DOHH2 (cell line): ENCODE measurements at regions not wholly inside any gene's neighbourhood (a gene's known extent, or its start where the extent isn't known, plus 50 kb on each side); places are given as distances from the start of the nearest gene placed in this dataset.
"Not testable (repeated sequence)": the region's sequence is repeated elsewhere in the genome, so short reads cannot be mapped to it uniquely, and the experiment has no call there.

ENCODE experiments used
- H3F3A ChIP-seq: fragments of 200-600 bp; sonication (generic), shearing (Covaris generic); 2 replicates; pipeline ENCODE4 v1.6.0; 2016; ENCODE audit warnings: antibody characterized with exemption, mild to moderate bottlenecking; ENCODE audit not compliant: control insufficient read depth, insufficient read depth
- H3K27ac ChIP-seq: fragments of 200-600 bp; sonication (generic); 2 replicates; pipeline ENCODE4 v1.5.1; 2014; ENCODE audit warnings: low read depth, mild to moderate bottlenecking, low read length, moderate library complexity
- H3K27me3 ChIP-seq: fragments of 200-600 bp; sonication (generic); 2 replicates; pipeline ENCODE4 v1.6.1; 2014; ENCODE audit warnings: mild to moderate bottlenecking, low read length, mixed read lengths; ENCODE audit not compliant: control insufficient read depth
- H3K36me3 ChIP-seq: fragments of 200-600 bp; sonication (generic); 2 replicates; pipeline ENCODE4 v1.6.1; 2014; ENCODE audit warnings: mild to moderate bottlenecking, low read length, moderate library complexity, mixed read lengths; ENCODE audit not compliant: control insufficient read depth
- H3K4me1 ChIP-seq: fragments of 200-600 bp; sonication (generic); 2 replicates; pipeline ENCODE4 v1.6.1; 2014; ENCODE audit warnings: mild to moderate bottlenecking, low read length, mixed read lengths; ENCODE audit not compliant: control insufficient read depth
- H3K4me2 ChIP-seq: fragments of 200-600 bp; sonication (generic); 2 replicates; pipeline ENCODE4 v1.6.0; 2014; ENCODE audit warnings: mild to moderate bottlenecking, low read length, moderate library complexity
- H3K4me3 ChIP-seq: fragments of 200-600 bp; sonication (generic); 2 replicates; pipeline ENCODE4 v1.5.1; 2014; ENCODE audit warnings: mild to moderate bottlenecking, low read length, mixed read lengths
- H3K79me2 ChIP-seq: fragments of 200-600 bp; sonication (generic); 2 replicates; pipeline ENCODE4 v1.6.1; 2014; ENCODE audit warnings: mild to moderate bottlenecking, low read length, mixed read lengths; ENCODE audit not compliant: control insufficient read depth
- H3K9me2 ChIP-seq: fragments of 200-600 bp; sonication (generic); replicated peaks from 2 replicates; pipeline ENCODE4 v1.6.1; 2014; ENCODE audit warnings: mild to moderate bottlenecking, low read length, mixed read lengths; ENCODE audit not compliant: control insufficient read depth
- H3K9me3 ChIP-seq: fragments of 200-600 bp; sonication (generic); 2 replicates; pipeline ENCODE4 v1.6.1; 2014; ENCODE audit warnings: antibody characterized with exemption, low read length, mixed read lengths; ENCODE audit not compliant: control insufficient read depth, insufficient read depth
- H4K20me1 ChIP-seq: fragments of 200-600 bp; sonication (generic); 2 replicates; pipeline ENCODE4 v1.6.0; 2014; ENCODE audit warnings: low read depth, mild to moderate bottlenecking, antibody characterized with exemption, low read length, moderate library complexity; ENCODE audit not compliant: control insufficient read depth, insufficient read depth
- CTCF ChIP-seq: fragments of 200-600 bp; sonication (generic); IDR thresholded peaks from one replicate; pipeline ENCODE4 v1.5.1; 2014; ENCODE audit warnings: antibody characterized with exemption, mild to moderate bottlenecking, low read depth, low read length; ENCODE audit not compliant: poor library complexity, severe bottlenecking
- EZH2phosphoT487 ChIP-seq: fragments of 200-600 bp; sonication (generic); IDR thresholded peaks from 2 replicates; pipeline ENCODE4 v1.6.1; 2017; ENCODE audit warnings: borderline replicate concordance, mild to moderate bottlenecking, antibody characterized with exemption, low read length, moderate library complexity, mixed read lengths

GRCh38 chr3:86413645-86414044 lies 577.3 kb downstream of the VGLL3 start:
- no peaks in the 10 kb centered on the region for H3K27me3 ChIP-seq
- H3K79me2 ChIP-seq, result no peaks in the 10 kb centered on the region
- no peaks in the 10 kb centered on the region for H3K4me1 ChIP-seq
- H3K27ac ChIP-seq, result no peak overlapping the region
- no peaks in the 10 kb centered on the region for H3K9me2 ChIP-seq
- no peaks in the 10 kb centered on the region for H3F3A ChIP-seq
- no peaks in the 10 kb centered on the region for H3K9me3 ChIP-seq
- no peak overlapping the region for H3K4me3 ChIP-seq
- TF ChIP-seq CTCF (no peak), EZH2phosphoT487 (no peak)
- no peaks in the 10 kb centered on the region for H3K36me3 ChIP-seq
- no peaks in the 10 kb centered on the region for H4K20me1 ChIP-seq
- H3K4me2 ChIP-seq, result no peak overlapping the region

- Histone ChIP-seq H3K9me3 (no peaks in the 10 kb centered on the region), H4K20me1 (no peaks in the 10 kb centered on the region), H3K36me3 (no peaks in the 10 kb centered on the region), H3K27ac (no peak overlapping the region), H3K4me3 (no peak overlapping the region), H3K4me1 (no peaks in the 10 kb centered on the region), H3K4me2 (no peak overlapping the region), H3K9me2 (no peaks in the 10 kb centered on the region), H3K27me3 (no peaks in the 10 kb centered on the region), H3F3A (no peaks in the 10 kb centered on the region), H3K79me2 (no peaks in the 10 kb centered on the region)
- TF ChIP-seq EZH2phosphoT487 (no peak), CTCF (no peak)
These were observed 580.4 kb downstream of the VGLL3 start for GRCh38 chr3:86410587-86410986.

- H3K79me2 ChIP-seq, H3K4me3 ChIP-seq, H3K27ac ChIP-seq, H4K20me1 ChIP-seq, H3K36me3 ChIP-seq, H3F3A ChIP-seq, H3K9me2 ChIP-seq, H3K27me3 ChIP-seq, H3K4me2 ChIP-seq, H3K9me3 ChIP-seq, H3K4me1 ChIP-seq: not testable (repeated sequence)
These were observed 601.2 kb downstream of the VGLL3 start for GRCh38 chr3:86389759-86390158.

- Histone ChIP-seq H3K36me3 (no peaks in the 10 kb centered on the region), H3K9me3 (no peaks in the 10 kb centered on the region), H3K27ac (no peak overlapping the region), H3K79me2 (no peaks in the 10 kb centered on the region), H3K4me1 (no peaks in the 10 kb centered on the region), H3K4me3 (no peak overlapping the region), H3K9me2 (no peaks in the 10 kb centered on the region), H3K4me2 (no peak overlapping the region), H4K20me1 (no peaks in the 10 kb centered on the region), H3F3A (no peaks in the 10 kb centered on the region), H3K27me3 (no peaks in the 10 kb centered on the region)
- no peak for TF ChIP-seq CTCF
- no peak for TF ChIP-seq EZH2phosphoT487
These were observed 602.1 kb downstream of the VGLL3 start for GRCh38 chr3:86388820-86389219.
